ENCODE measurements at regions not wholly inside any gene's neighbourhood (a gene's known extent, or its start where the extent isn't known, plus 50 kb on each side); places are given as distances from the start of the nearest gene placed in this dataset.

GRCh38 chr12:13288501-13288900 is 92.0 kb downstream of the EMP1 start (continued):
- TF ChIP-seq REST (IDR thresholded peaks at IDR 0.05; ENCODE audit: low read depth, low read length) (no peak), NFIC (IDR thresholded peaks at IDR 0.05; ENCODE audit: borderline replicate concordance) (no peak), CHD2 (IDR thresholded peaks at IDR 0.05; ENCODE audit: low read length, partially characterized antibody) (no peak), RAD21 (IDR thresholded peaks at IDR 0.05; ENCODE audit: low read length) (no peak)

- Histone ChIP-seq H3K79me2 (ENCODE audit: insufficient read depth) (no peaks in the 10 kb centered on the region), H3K9me3 (no peaks in the 10 kb centered on the region), H3K27ac (ENCODE audit: low read depth in 2 of 2, low read length in 1 of 2) (no peak overlapping the region), H3K4me2 (no peak overlapping the region), H4K20me1 (ENCODE audit: insufficient read depth) (no peaks in the 10 kb centered on the region), H3K27me3 (ENCODE audit: insufficient read depth) (peaks cover 15% of the 10 kb centered on the region; the same call in 1 of the 2 replicates), H3F3A (replicated peaks; ENCODE audit: insufficient read depth) (no peaks in the 10 kb centered on the region), H3K4me3 (ENCODE audit: low read depth in 2 of 2, low read length in 1 of 2) (no peak overlapping the region), H3K4me1 (ENCODE audit: control insufficient read depth in 1 of 2, insufficient read depth in 2 of 2, low read depth in 1 of 2, low read length in 1 of 2) (no peaks in the 10 kb centered on the region; a peak in 1 of 4 replicates), H3K9ac (no peak overlapping the region), H3K36me3 (replicated peaks in 1 of 2; ENCODE audit: control insufficient read depth in 1 of 2, insufficient read depth in 2 of 2, low read length in 1 of 2) (no peaks in the 10 kb centered on the region), H2AFZ (ENCODE audit: low read depth) (no peak overlapping the region), H3K9me2 (no peaks in the 10 kb centered on the region)
- DNase-seq, result no peak
- no peak for TF ChIP-seq TAF1 (IDR thresholded peaks at IDR 0.05; ENCODE audit: borderline replicate concordance, low read depth, low read length)
- TF ChIP-seq RCOR1 (IDR thresholded peaks at IDR 0.05; ENCODE audit: low read length), result no peak
- TF ChIP-seq CHD2 (IDR thresholded peaks at IDR 0.05; ENCODE audit: low read length, partially characterized antibody), result no peak
- no peak for TF ChIP-seq NFIC (IDR thresholded peaks at IDR 0.05; ENCODE audit: borderline replicate concordance)
- no peak for TF ChIP-seq RAD21 (IDR thresholded peaks at IDR 0.05; ENCODE audit: low read length)
- ChIA-PET POLR2A (no interaction called here), CTCF (interaction anchor here (1.4 kb wide), 1 partner anchor 28 kb away, joined by 6 read pairs; no protein-coding TSS in a partner anchor)
Measured at GRCh38 chr12:13283867-13284266, 87.3 kb downstream of the EMP1 start.

GRCh38 chr12:13282861-13283260 is 86.3 kb downstream of the EMP1 start:
- Histone ChIP-seq H3K4me3 (ENCODE audit: low read depth in 2 of 2, low read length in 1 of 2) (no peak overlapping the region), H3K4me1 (ENCODE audit: control insufficient read depth in 1 of 2, insufficient read depth in 2 of 2, low read depth in 1 of 2, low read length in 1 of 2) (peaks cover 0 to 4% of the 10 kb centered on the region in 2 experiments; a peak in 1 of 4 replicates), H3K9ac (no peak overlapping the region), H3K27ac (ENCODE audit: low read depth in 2 of 2, low read length in 1 of 2) (no peak overlapping the region), H3K9me3 (no peaks in the 10 kb centered on the region), H3K27me3 (ENCODE audit: insufficient read depth) (peaks cover 15% of the 10 kb centered on the region; the same call in 1 of the 2 replicates), H4K20me1 (ENCODE audit: insufficient read depth) (no peaks in the 10 kb centered on the region), H3K79me2 (ENCODE audit: insufficient read depth) (no peaks in the 10 kb centered on the region), H3K9me2 (no peaks in the 10 kb centered on the region), H3K4me2 (no peak overlapping the region), H3F3A (replicated peaks; ENCODE audit: insufficient read depth) (no peaks in the 10 kb centered on the region), H3K36me3 (replicated peaks in 1 of 2; ENCODE audit: control insufficient read depth in 1 of 2, insufficient read depth in 2 of 2, low read length in 1 of 2) (no peaks in the 10 kb centered on the region), H2AFZ (ENCODE audit: low read depth) (no peak overlapping the region)
- ChIA-PET CTCF (interaction anchor here (0.9 to 1.4 kb wide), 2 partner anchors 26 to 252 kb away, joined by 4 to 6 read pairs; no protein-coding TSS in a partner anchor), POLR2A (no interaction called here)
- WGBS (ENCODE audit: low lambda C conversion rate), result 47% methylated on average over 2 of the region's 2 CpGs
- DNase-seq, result no peak
- TF ChIP-seq TCF12 (IDR thresholded peaks at IDR 0.05) (no peak), RFX5 (IDR thresholded peaks at IDR 0.05; ENCODE audit: low read length) (no peak), IRF3 (IDR thresholded peaks at IDR 0.05; ENCODE audit: low read depth, low read length) (no peak), NFIC (IDR thresholded peaks at IDR 0.05; ENCODE audit: borderline replicate concordance) (no peak), PBX3 (IDR thresholded peaks at IDR 0.05) (no peak), SMC3 (IDR thresholded peaks at IDR 0.05; ENCODE audit: low read depth, low read length) (no peak), EP300 (IDR thresholded peaks at IDR 0.05; ENCODE audit: borderline replicate concordance in 1 of 2, low read depth in 1 of 2, low read length in 1 of 2) (no peak), POLR2AphosphoS5 (IDR thresholded peaks at IDR 0.05; ENCODE audit: low read depth, low read length) (no peak), MAX (IDR thresholded peaks at IDR 0.05; ENCODE audit: low read depth) (no peak)

All from SK-N-SH (cell line).